Keratinocyte (primary cell): ENCODE measurements at regions not wholly inside any gene's neighbourhood (a gene's known extent, or its start where the extent isn't known, plus 50 kb on each side); places are given as distances from the start of the nearest gene placed in this dataset.
A peak's percentile ranks its signal among the peaks of the same experiment; 100 is the strongest.

Experiments
- DNase-seq: peaks from one replicate; pipeline ENCODE4 v3.0.0-alpha.2; 2011; ENCODE audit warnings: low read depth, missing footprints, low spot score
- FAIRE-seq: peaks from 2 replicates; lab custom pipeline; 2011; peaks lifted over from hg19 to GRCh38; lab: Jason Lieb, UNC
- H2AFZ ChIP-seq: 2 replicates; pipeline ENCODE4 v1.6.0; 2012; ENCODE audit warnings: low read length, control low read depth, inconsistent platforms; ENCODE audit not compliant: control insufficient read depth
- H3K27ac ChIP-seq: 2 replicates; pipeline ENCODE4 v1.5.1; 2011; ENCODE audit warnings: low read length; ENCODE audit not compliant: control insufficient read depth, insufficient read depth
- H3K27me3 ChIP-seq: 3 replicates; pipeline ENCODE4 v1.6.0; 2011; ENCODE audit warnings: low read length; ENCODE audit not compliant: control insufficient read depth, insufficient read depth; ENCODE audit errors: extremely low read depth
- H3K36me3 ChIP-seq, 2 experiments: 2 replicates in 1 of 2; 3 replicates in 1 of 2; pipeline ENCODE4 v1.5.1; 2011; ENCODE audit warnings: low read length in 2 of 2, mild to moderate bottlenecking in 1 of 2; ENCODE audit not compliant: control insufficient read depth in 2 of 2, insufficient read depth in 2 of 2; ENCODE audit errors: extremely low read depth in 1 of 2
- H3K4me1 ChIP-seq: 3 replicates; pipeline ENCODE4 v1.5.1; 2011; ENCODE audit warnings: low read length; ENCODE audit not compliant: control insufficient read depth, insufficient read depth; ENCODE audit errors: extremely low read depth
- H3K4me2 ChIP-seq: 3 replicates; pipeline ENCODE4 v1.6.0; 2011; ENCODE audit warnings: low read depth, low read length; ENCODE audit not compliant: control insufficient read depth, insufficient read depth; ENCODE audit errors: extremely low read depth
- H3K4me3 ChIP-seq, 3 experiments: fragments of 200-600 bp in 1 of 3; sonication (generic) in 1 of 3; 2 replicates in 2 of 3; 3 replicates in 1 of 3; pipeline ENCODE4 v1.5.1; 2011 to 2016; ENCODE audit warnings: low read length in 3 of 3, mild to moderate bottlenecking in 3 of 3, control low read depth in 2 of 3, inconsistent platforms in 1 of 3, low read depth in 1 of 3, mixed read lengths in 1 of 3, mixed run types in 1 of 3, moderate library complexity in 1 of 3; ENCODE audit not compliant: control insufficient read depth in 2 of 3, insufficient read depth in 2 of 3; ENCODE audit errors: extremely low read depth in 1 of 3
- H3K79me2 ChIP-seq: 2 replicates; pipeline ENCODE4 v1.6.0; 2012; ENCODE audit warnings: low read length; ENCODE audit not compliant: control insufficient read depth, insufficient read depth
- H3K9ac ChIP-seq: 3 replicates; pipeline ENCODE4 v1.6.0; 2011; ENCODE audit warnings: low read length; ENCODE audit not compliant: control insufficient read depth, insufficient read depth; ENCODE audit errors: extremely low read depth
- H3K9me1 ChIP-seq: 3 replicates; pipeline ENCODE4 v1.6.0; 2011; ENCODE audit warnings: low read length; ENCODE audit not compliant: control insufficient read depth, insufficient read depth; ENCODE audit errors: extremely low read depth
- H3K9me3 ChIP-seq: 2 replicates; pipeline ENCODE4 v1.5.1; 2012; ENCODE audit warnings: low read depth, low read length; ENCODE audit not compliant: control insufficient read depth
- H4K20me1 ChIP-seq: 3 replicates; pipeline ENCODE4 v1.6.0; 2011; ENCODE audit warnings: low read length; ENCODE audit not compliant: control insufficient read depth, insufficient read depth; ENCODE audit errors: extremely low read depth
- EZH2 ChIP-seq: IDR thresholded peaks from one replicate; pipeline ENCODE4 v1.6.1; 2012; ENCODE audit warnings: inconsistent platforms, mild to moderate bottlenecking, low read length, moderate library complexity
- dilution Hi-C: fragments of 300-500 bp; cut with MboI; formaldehyde crosslinking; loops from one replicate; pipeline ENCODE4 v1.7.0; 2020; ENCODE audit warnings: low sequenced_read_pairs; ENCODE audit not compliant: extremely low pct_ligation_motif_present
- TF ChIP-seq, protein P1 (sequence below), 3 experiments: IDR thresholded peaks in 1 of 3; conservative IDR thresholded peaks in 1 of 3; optimal IDR thresholded peaks in 1 of 3; 2 replicates in 2 of 3; 3 replicates in 1 of 3; pipeline versions ENCODE3 to v1.5.1; 2011; ENCODE audit warnings: low read length in 3 of 3, mild to moderate bottlenecking in 3 of 3, moderate library complexity in 2 of 3, control low read depth in 1 of 3, inconsistent platforms in 1 of 3; ENCODE audit not compliant: insufficient read depth in 2 of 3; ENCODE audit errors: extremely low read depth in 1 of 3

GRCh38 chr4:11074581-11075241 is 354.0 kb downstream of the HS3ST1 start:
- H3K79me2 ChIP-seq = no peaks in the 10 kb centered on the region
- no peaks in the 10 kb centered on the region for H4K20me1 ChIP-seq
- no peak overlapping the region for H3K4me2 ChIP-seq
- no peak overlapping the region for H3K9ac ChIP-seq
- dilution Hi-C loops = no loop called here
- DNase-seq = no peak
- H3K9me1 ChIP-seq = no peaks in the 10 kb centered on the region
- TF ChIP-seq, protein P1, sequence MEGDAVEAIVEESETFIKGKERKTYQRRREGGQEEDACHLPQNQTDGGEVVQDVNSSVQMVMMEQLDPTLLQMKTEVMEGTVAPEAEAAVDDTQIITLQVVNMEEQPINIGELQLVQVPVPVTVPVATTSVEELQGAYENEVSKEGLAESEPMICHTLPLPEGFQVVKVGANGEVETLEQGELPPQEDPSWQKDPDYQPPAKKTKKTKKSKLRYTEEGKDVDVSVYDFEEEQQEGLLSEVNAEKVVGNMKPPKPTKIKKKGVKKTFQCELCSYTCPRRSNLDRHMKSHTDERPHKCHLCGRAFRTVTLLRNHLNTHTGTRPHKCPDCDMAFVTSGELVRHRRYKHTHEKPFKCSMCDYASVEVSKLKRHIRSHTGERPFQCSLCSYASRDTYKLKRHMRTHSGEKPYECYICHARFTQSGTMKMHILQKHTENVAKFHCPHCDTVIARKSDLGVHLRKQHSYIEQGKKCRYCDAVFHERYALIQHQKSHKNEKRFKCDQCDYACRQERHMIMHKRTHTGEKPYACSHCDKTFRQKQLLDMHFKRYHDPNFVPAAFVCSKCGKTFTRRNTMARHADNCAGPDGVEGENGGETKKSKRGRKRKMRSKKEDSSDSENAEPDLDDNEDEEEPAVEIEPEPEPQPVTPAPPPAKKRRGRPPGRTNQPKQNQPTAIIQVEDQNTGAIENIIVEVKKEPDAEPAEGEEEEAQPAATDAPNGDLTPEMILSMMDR (optimal IDR thresholded peaks at IDR 0.05 in 1 of 3, IDR thresholded peaks at IDR 0.05 in 1 of 3, conservative IDR thresholded peaks at IDR 0.05 in 1 of 3; ENCODE audit: extremely low read depth in 1 of 3, insufficient read depth in 2 of 3, low read length in 3 of 3) = no peak
- no peak for TF ChIP-seq EZH2
- FAIRE-seq = no peak
- H3K4me1 ChIP-seq = no peaks in the 10 kb centered on the region
- no peaks in the 10 kb centered on the region for H3K9me3 ChIP-seq
- no peak overlapping the region for H2AFZ ChIP-seq
- no peak overlapping the region for H3K4me3 ChIP-seq
- H3K27me3 ChIP-seq = no peaks in the 10 kb centered on the region
- no peak overlapping the region for H3K27ac ChIP-seq
- no peaks in the 10 kb centered on the region for H3K36me3 ChIP-seq

- H3K36me3 ChIP-seq = no peaks in the 10 kb centered on the region
- peak; percentile 60 for FAIRE-seq
- H3K9ac ChIP-seq = no peak overlapping the region
- H3K9me3 ChIP-seq = no peaks in the 10 kb centered on the region
- no peak overlapping the region for H2AFZ ChIP-seq
- H3K4me2 ChIP-seq = no peak overlapping the region
- no peak overlapping the region for H3K4me3 ChIP-seq
- no peaks in the 10 kb centered on the region for H4K20me1 ChIP-seq
- no peaks in the 10 kb centered on the region for H3K27me3 ChIP-seq
- H3K79me2 ChIP-seq = no peaks in the 10 kb centered on the region
- H3K27ac ChIP-seq = no peak overlapping the region
- no peaks in the 10 kb centered on the region for H3K9me1 ChIP-seq
- DNase-seq = no peak
- H3K4me1 ChIP-seq = no peaks in the 10 kb centered on the region
- dilution Hi-C loops = no loop called here
- no peak for TF ChIP-seq EZH2
Observed at GRCh38 chr4:11073621-11074051, 355.1 kb downstream of the HS3ST1 start.

GRCh38 chr4:11072999-11073398 is 355.7 kb downstream of the HS3ST1 start:
- TF ChIP-seq EZH2 = no peak
- TF ChIP-seq, protein P1 (optimal IDR thresholded peaks at IDR 0.05 in 1 of 3, IDR thresholded peaks at IDR 0.05 in 1 of 3, conservative IDR thresholded peaks at IDR 0.05 in 1 of 3; ENCODE audit: extremely low read depth in 1 of 3, insufficient read depth in 2 of 3, low read length in 3 of 3) = no peak
- FAIRE-seq (no peak), DNase-seq (no peak)
- Histone ChIP-seq H3K9ac (no peak overlapping the region), H3K36me3 (no peaks in the 10 kb centered on the region), H3K79me2 (no peaks in the 10 kb centered on the region), H3K4me2 (no peak overlapping the region), H3K4me3 (no peak overlapping the region), H3K9me3 (no peaks in the 10 kb centered on the region), H3K4me1 (no peaks in the 10 kb centered on the region), H3K9me1 (no peaks in the 10 kb centered on the region), H3K27ac (no peak overlapping the region), H2AFZ (no peak overlapping the region), H3K27me3 (no peaks in the 10 kb centered on the region), H4K20me1 (no peaks in the 10 kb centered on the region)
- dilution Hi-C loops = no loop called here
